SK-N-SH (cell line): ENCODE measurements at regions not wholly inside any gene's neighbourhood (a gene's known extent, or its start where the extent isn't known, plus 50 kb on each side); places are given as distances from the start of the nearest gene placed in this dataset.

Experiments
- CTCF ChIA-PET: fragments of 300-600, 350-600 bp; formaldehyde crosslinking; extraction: SDS; loops from one replicate; lab custom pipeline; 2021; lab: Yijun Ruan, JAX
- POLR2A ChIA-PET: fragments of 350-600 bp; sonication (Branson Sonifier 250); formaldehyde crosslinking; extraction: SDS; loops from one replicate; lab custom pipeline; 2020; ENCODE audit warnings: antibody characterized with exemption, inconsistent platforms; lab: Yijun Ruan, JAX
- DNase-seq: peaks from one replicate; pipeline ENCODE4 v3.0.0; 2012
- H2AFZ ChIP-seq: fragments of 200-600 bp; sonication (generic); 2 replicates; pipeline ENCODE4 v1.8.1; 2016; ENCODE audit warnings: antibody characterized with exemption, mild to moderate bottlenecking, low read depth
- H3F3A ChIP-seq: fragments of 200-600 bp; sonication (generic); replicated peaks from 2 replicates; pipeline ENCODE3; 2016; ENCODE audit warnings: antibody characterized with exemption, mild to moderate bottlenecking; ENCODE audit not compliant: insufficient read depth
- H3K27ac ChIP-seq, 2 experiments: fragments of 200-500 bp in 1 of 2; fragments of 200-600 bp in 1 of 2; sonication (Bioruptor generic) in 1 of 2; sonication (generic), shearing (Covaris generic) in 1 of 2; 2 replicates each; pipeline versions ENCODE4 v1.5.1 to v1.6.1; 2014 to 2016; ENCODE audit warnings: low read depth in 2 of 2, inconsistent platforms in 1 of 2, low read length in 1 of 2, mild to moderate bottlenecking in 1 of 2, mixed read lengths in 1 of 2
- H3K27me3 ChIP-seq: fragments of 200-600 bp; sonication (generic), shearing (Covaris generic); 2 replicates; pipeline ENCODE4 v1.6.1; 2016; ENCODE audit warnings: mixed run types; ENCODE audit not compliant: insufficient read depth
- H3K36me3 ChIP-seq, 2 experiments: fragments of 200-500 bp in 1 of 2; fragments of 200-600 bp in 1 of 2; sonication (Bioruptor generic) in 1 of 2; sonication (generic) in 1 of 2; replicated peaks in 1 of 2; 2 replicates each; pipeline versions ENCODE3 to v1.5.1; 2014 to 2016; ENCODE audit warnings: low read length in 1 of 2, mild to moderate bottlenecking in 1 of 2; ENCODE audit not compliant: insufficient read depth in 2 of 2, control insufficient read depth in 1 of 2
- H3K4me1 ChIP-seq, 2 experiments: fragments of 200-500 bp in 1 of 2; fragments of 200-600 bp in 1 of 2; sonication (Bioruptor generic) in 1 of 2; sonication (generic), shearing (Covaris generic) in 1 of 2; 2 replicates each; pipeline versions ENCODE4 v1.5.1 to v1.6.1; 2014 to 2016; ENCODE audit warnings: low read depth in 1 of 2, low read length in 1 of 2, mixed run types in 1 of 2; ENCODE audit not compliant: insufficient read depth in 2 of 2, control insufficient read depth in 1 of 2
- H3K4me2 ChIP-seq: fragments of 200-600 bp; sonication (generic), shearing (Covaris generic); 2 replicates; pipeline ENCODE4 v1.6.1; 2017; ENCODE audit warnings: mixed run types
- H3K4me3 ChIP-seq, 2 experiments: fragments of 200-500 bp in 1 of 2; fragments of 200-600 bp in 1 of 2; sonication (Bioruptor generic) in 1 of 2; sonication (generic), shearing (Covaris generic) in 1 of 2; 2 replicates each; pipeline versions ENCODE4 v1.5.1 to v1.8.1; 2014 to 2016; ENCODE audit warnings: low read depth in 2 of 2, inconsistent platforms in 1 of 2, low read length in 1 of 2, mild to moderate bottlenecking in 1 of 2, mixed read lengths in 1 of 2, moderate library complexity in 1 of 2
- H3K79me2 ChIP-seq: fragments of 200-600 bp; sonication (generic); 2 replicates; pipeline ENCODE4 v1.8.1; 2017; ENCODE audit warnings: mild to moderate bottlenecking; ENCODE audit not compliant: insufficient read depth
- H3K9ac ChIP-seq: fragments of 200-600 bp; sonication (generic); 2 replicates; pipeline ENCODE4 v1.6.1; 2017; ENCODE audit warnings: mixed run types
- H3K9me2 ChIP-seq: fragments of 200-600 bp; sonication (generic); 2 replicates; pipeline ENCODE4 v1.6.1; 2017; ENCODE audit warnings: mixed run types
- H3K9me3 ChIP-seq: fragments of 200-600 bp; sonication (generic); 2 replicates; pipeline ENCODE4 v1.6.1; 2017; ENCODE audit warnings: mixed run types, mild to moderate bottlenecking, moderate library complexity
- H4K20me1 ChIP-seq: fragments of 200-600 bp; sonication (generic); 2 replicates; pipeline ENCODE4 v1.6.1; 2017; ENCODE audit warnings: mild to moderate bottlenecking, mixed run types; ENCODE audit not compliant: insufficient read depth
- ELF1 ChIP-seq: IDR thresholded peaks from 2 replicates; pipeline ENCODE4 v1.4.0; 2012
- EP300 ChIP-seq, 2 experiments: IDR thresholded peaks; 2 replicates each; pipeline versions ENCODE4 v1.4.0 to v1.6.1; 2012; ENCODE audit warnings: borderline replicate concordance in 1 of 2, low read depth in 1 of 2, low read length in 1 of 2
- EZH2phosphoT487 ChIP-seq: fragments of 200-600 bp; sonication (generic); IDR thresholded peaks from 2 replicates; pipeline ENCODE4 v1.6.1; 2017; ENCODE audit warnings: low read depth, mixed run types, mild to moderate bottlenecking, antibody characterized with exemption, moderate library complexity, borderline replicate concordance
- FOXM1 ChIP-seq: IDR thresholded peaks from 2 replicates; pipeline ENCODE4 v1.4.0; 2012; ENCODE audit warnings: low read depth, mild to moderate bottlenecking
- GABPA ChIP-seq: IDR thresholded peaks from 2 replicates; pipeline ENCODE4 v1.4.0; 2012; ENCODE audit warnings: low read depth, mild to moderate bottlenecking
- GATA2 ChIP-seq: sonication (generic); formaldehyde crosslinking; IDR thresholded peaks from 2 replicates; pipeline ENCODE4 v1.5.0; 2020; ENCODE audit warnings: mild to moderate bottlenecking, missing genetic modification reagents
- IRF3 ChIP-seq: fragments of 150-350 bp; IDR thresholded peaks from 2 replicates; pipeline ENCODE4 v1.6.1; 2016; ENCODE audit warnings: mild to moderate bottlenecking, low read depth, low read length
- MAX ChIP-seq: IDR thresholded peaks from 2 replicates; pipeline ENCODE4 v1.4.0; 2012; ENCODE audit warnings: low read depth
- MEF2A ChIP-seq: IDR thresholded peaks from 2 replicates; pipeline ENCODE4 v1.4.0; 2012; ENCODE audit warnings: low read depth, borderline replicate concordance
- MXI1 ChIP-seq: IDR thresholded peaks from 2 replicates; pipeline ENCODE4 v1.6.1; 2012; ENCODE audit warnings: mild to moderate bottlenecking, low read depth, low read length, improper control_type of control experiment
- NFIC ChIP-seq: IDR thresholded peaks from 2 replicates; pipeline ENCODE4 v1.4.0; 2012; ENCODE audit warnings: borderline replicate concordance
- PBX3 ChIP-seq: IDR thresholded peaks from 2 replicates; pipeline ENCODE4; 2012
- POLR2AphosphoS5 ChIP-seq: IDR thresholded peaks from 2 replicates; pipeline ENCODE4 v1.6.1; 2012; ENCODE audit warnings: low read depth, low read length
- RAD21 ChIP-seq: IDR thresholded peaks from 2 replicates; pipeline ENCODE4 v1.6.1; 2012; ENCODE audit warnings: mild to moderate bottlenecking, low read length
- REST ChIP-seq: IDR thresholded peaks from 2 replicates; pipeline ENCODE4 v1.6.1; 2012; ENCODE audit warnings: mild to moderate bottlenecking, low read depth, low read length, moderate library complexity
- RFX5 ChIP-seq: IDR thresholded peaks from 2 replicates; pipeline ENCODE4 v1.6.1; 2012; ENCODE audit warnings: mild to moderate bottlenecking, improper control_type of control experiment, low read length
- RXRA ChIP-seq: IDR thresholded peaks from 2 replicates; pipeline ENCODE4 v1.4.0; 2012; ENCODE audit warnings: low read depth, mild to moderate bottlenecking, borderline replicate concordance
- TAF1 ChIP-seq: IDR thresholded peaks from 2 replicates; pipeline ENCODE4 v1.6.1; 2012; ENCODE audit warnings: low read depth, mild to moderate bottlenecking, low read length, moderate library complexity, borderline replicate concordance
- TEAD4 ChIP-seq: IDR thresholded peaks from 2 replicates; pipeline ENCODE4 v1.4.0; 2012; ENCODE audit warnings: mild to moderate bottlenecking, borderline replicate concordance; ENCODE audit not compliant: insufficient read depth
- USF1 ChIP-seq: IDR thresholded peaks from 2 replicates; pipeline ENCODE4 v1.4.0; 2012; ENCODE audit warnings: low read depth, borderline replicate concordance
- ZBTB33 ChIP-seq: IDR thresholded peaks from 2 replicates; pipeline ENCODE4 v1.4.0; 2012; ENCODE audit warnings: low read depth, borderline replicate concordance
- WGBS: methylation state at CpG from one replicate; pipeline ENCODE4 v1.1.6; 2017; ENCODE audit warnings: low lambda C conversion rate; 5-methylcytosine and 5-hydroxymethylcytosine counted together

GRCh38 chr10:65040796-65041195 lies 1519.6 kb downstream of the REEP3 start:
- no peaks in the 10 kb centered on the region for H3K9me2 ChIP-seq
- TF ChIP-seq ELF1 = no peak
- TF ChIP-seq USF1 = no peak
- TF ChIP-seq FOXM1 = no peak
- no peak for TF ChIP-seq ZBTB33
- no peak for TF ChIP-seq GABPA
- no peak for TF ChIP-seq GATA2 (CRISPR knock-in tag)
- TF ChIP-seq TEAD4 = no peak
- no peak for TF ChIP-seq NFIC
- no peak for TF ChIP-seq RAD21
- TF ChIP-seq POLR2AphosphoS5 = no peak
- TF ChIP-seq EZH2phosphoT487 = no peak
- no peak for TF ChIP-seq RFX5
- no peak for TF ChIP-seq MXI1
- no peak for TF ChIP-seq PBX3
- no peak for TF ChIP-seq MEF2A
- TF ChIP-seq, all 33 proteins: peak for 0
- Histone ChIP-seq H3F3A (no peaks in the 10 kb centered on the region), H3K9ac (no peak overlapping the region), H3K4me2 (no peak overlapping the region), H2AFZ (no peak overlapping the region), H4K20me1 (no peaks in the 10 kb centered on the region), H3K27me3 (no peaks in the 10 kb centered on the region), H3K4me3 (no peak overlapping the region), H3K4me1 (no peaks in the 10 kb centered on the region), H3K36me3 (no peaks in the 10 kb centered on the region), H3K27ac (no peak overlapping the region), H3K79me2 (no peaks in the 10 kb centered on the region), H3K9me3 (no peaks in the 10 kb centered on the region)
- no peak for DNase-seq
- ChIA-PET POLR2A (no interaction called here), CTCF (no interaction called here)

GRCh38 chr10:65041307-65041706 lies 1520.1 kb downstream of the REEP3 start:
- Histone ChIP-seq H3F3A (no peaks in the 10 kb centered on the region), H3K4me2 (no peak overlapping the region), H3K9me2 (no peaks in the 10 kb centered on the region), H3K79me2 (no peaks in the 10 kb centered on the region), H2AFZ (no peak overlapping the region), H4K20me1 (no peaks in the 10 kb centered on the region), H3K9ac (no peak overlapping the region), H3K9me3 (no peaks in the 10 kb centered on the region), H3K27me3 (no peaks in the 10 kb centered on the region), H3K4me3 (no peak overlapping the region), H3K4me1 (no peaks in the 10 kb centered on the region), H3K36me3 (no peaks in the 10 kb centered on the region), H3K27ac (no peak overlapping the region)
- ChIA-PET CTCF (no interaction called here), POLR2A (no interaction called here)
- 12% methylated on average over 1 of the region's 1 CpG for whole genome bisulfite sequencing
- no peak for DNase-seq
- TF ChIP-seq REST (no peak), ELF1 (no peak), TAF1 (no peak), MAX (no peak), RFX5 (no peak), IRF3 (no peak), EP300 (IDR thresholded peaks at IDR 0.05; ENCODE audit: borderline replicate concordance in 1 of 2, low read depth in 1 of 2, low read length in 1 of 2) (no peak), RXRA (no peak)
